PFSK-1 (cell line): ENCODE measurements at regions not wholly inside any gene's neighbourhood (a gene's known extent, or its start where the extent isn't known, plus 50 kb on each side); places are given as distances from the start of the nearest gene placed in this dataset.

ENCODE experiments used
- FOXP2 ChIP-seq: optimal IDR thresholded peaks from 2 replicates; pipeline ENCODE3; 2011; ENCODE audit warnings: borderline replicate concordance, control low read depth, inconsistent platforms; ENCODE audit not compliant: insufficient read depth; ENCODE audit errors: extremely low read length, extremely low read depth
- POLR2AphosphoS5 ChIP-seq: IDR thresholded peaks from 2 replicates; pipeline ENCODE4 v1.6.1; 2012; ENCODE audit warnings: low read depth, mild to moderate bottlenecking, control low read depth, low read length, moderate library complexity
- SIN3A ChIP-seq: IDR thresholded peaks from 2 replicates; pipeline ENCODE4 v1.6.1; 2012; ENCODE audit warnings: mild to moderate bottlenecking, low read length, moderate library complexity, borderline replicate concordance; ENCODE audit not compliant: insufficient read depth
- TAF1 ChIP-seq: IDR thresholded peaks from 2 replicates; pipeline ENCODE4 v1.6.1; 2012; ENCODE audit warnings: low read length, control low read depth, borderline replicate concordance; ENCODE audit not compliant: insufficient read depth
- TF ChIP-seq, protein P1 (sequence below), 2 experiments: IDR thresholded peaks; 2 replicates each; pipeline versions ENCODE4 v1.6.1 to v1.8.0; 2011 to 2012; ENCODE audit warnings: low read depth in 2 of 2, low read length in 2 of 2, control low read depth in 1 of 2, inconsistent platforms in 1 of 2, mild to moderate bottlenecking in 1 of 2, moderate library complexity in 1 of 2; ENCODE audit not compliant: insufficient read depth in 1 of 2

DNA sequence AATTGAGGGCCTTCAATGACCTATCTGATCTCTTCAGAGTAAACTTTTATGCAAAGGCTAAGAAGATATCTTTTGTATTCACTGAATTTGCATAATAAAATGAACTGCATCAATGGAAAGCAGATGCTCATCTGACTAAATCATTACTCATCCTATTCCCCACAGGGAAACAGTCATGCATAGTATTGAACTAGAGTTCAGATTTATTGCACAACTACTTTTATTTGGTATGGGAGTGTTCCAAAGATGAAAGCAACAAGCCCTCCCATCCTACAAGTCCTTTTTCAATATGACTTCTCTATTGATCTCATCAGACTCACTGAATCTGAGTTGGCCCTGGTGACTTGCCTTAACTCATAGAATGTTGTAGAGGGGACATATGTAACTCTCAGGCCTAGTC lies 159.8 kb downstream of the KITLG start:
- TF ChIP-seq, protein P1, sequence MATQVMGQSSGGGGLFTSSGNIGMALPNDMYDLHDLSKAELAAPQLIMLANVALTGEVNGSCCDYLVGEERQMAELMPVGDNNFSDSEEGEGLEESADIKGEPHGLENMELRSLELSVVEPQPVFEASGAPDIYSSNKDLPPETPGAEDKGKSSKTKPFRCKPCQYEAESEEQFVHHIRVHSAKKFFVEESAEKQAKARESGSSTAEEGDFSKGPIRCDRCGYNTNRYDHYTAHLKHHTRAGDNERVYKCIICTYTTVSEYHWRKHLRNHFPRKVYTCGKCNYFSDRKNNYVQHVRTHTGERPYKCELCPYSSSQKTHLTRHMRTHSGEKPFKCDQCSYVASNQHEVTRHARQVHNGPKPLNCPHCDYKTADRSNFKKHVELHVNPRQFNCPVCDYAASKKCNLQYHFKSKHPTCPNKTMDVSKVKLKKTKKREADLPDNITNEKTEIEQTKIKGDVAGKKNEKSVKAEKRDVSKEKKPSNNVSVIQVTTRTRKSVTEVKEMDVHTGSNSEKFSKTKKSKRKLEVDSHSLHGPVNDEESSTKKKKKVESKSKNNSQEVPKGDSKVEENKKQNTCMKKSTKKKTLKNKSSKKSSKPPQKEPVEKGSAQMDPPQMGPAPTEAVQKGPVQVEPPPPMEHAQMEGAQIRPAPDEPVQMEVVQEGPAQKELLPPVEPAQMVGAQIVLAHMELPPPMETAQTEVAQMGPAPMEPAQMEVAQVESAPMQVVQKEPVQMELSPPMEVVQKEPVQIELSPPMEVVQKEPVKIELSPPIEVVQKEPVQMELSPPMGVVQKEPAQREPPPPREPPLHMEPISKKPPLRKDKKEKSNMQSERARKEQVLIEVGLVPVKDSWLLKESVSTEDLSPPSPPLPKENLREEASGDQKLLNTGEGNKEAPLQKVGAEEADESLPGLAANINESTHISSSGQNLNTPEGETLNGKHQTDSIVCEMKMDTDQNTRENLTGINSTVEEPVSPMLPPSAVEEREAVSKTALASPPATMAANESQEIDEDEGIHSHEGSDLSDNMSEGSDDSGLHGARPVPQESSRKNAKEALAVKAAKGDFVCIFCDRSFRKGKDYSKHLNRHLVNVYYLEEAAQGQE (IDR thresholded peaks at IDR 0.05; ENCODE audit: insufficient read depth in 1 of 2, low read depth in 2 of 2, low read length in 2 of 2), result no peak
- TF ChIP-seq FOXP2 (no peak), POLR2AphosphoS5 (no peak), TAF1 (no peak), SIN3A (no peak)

DNA sequence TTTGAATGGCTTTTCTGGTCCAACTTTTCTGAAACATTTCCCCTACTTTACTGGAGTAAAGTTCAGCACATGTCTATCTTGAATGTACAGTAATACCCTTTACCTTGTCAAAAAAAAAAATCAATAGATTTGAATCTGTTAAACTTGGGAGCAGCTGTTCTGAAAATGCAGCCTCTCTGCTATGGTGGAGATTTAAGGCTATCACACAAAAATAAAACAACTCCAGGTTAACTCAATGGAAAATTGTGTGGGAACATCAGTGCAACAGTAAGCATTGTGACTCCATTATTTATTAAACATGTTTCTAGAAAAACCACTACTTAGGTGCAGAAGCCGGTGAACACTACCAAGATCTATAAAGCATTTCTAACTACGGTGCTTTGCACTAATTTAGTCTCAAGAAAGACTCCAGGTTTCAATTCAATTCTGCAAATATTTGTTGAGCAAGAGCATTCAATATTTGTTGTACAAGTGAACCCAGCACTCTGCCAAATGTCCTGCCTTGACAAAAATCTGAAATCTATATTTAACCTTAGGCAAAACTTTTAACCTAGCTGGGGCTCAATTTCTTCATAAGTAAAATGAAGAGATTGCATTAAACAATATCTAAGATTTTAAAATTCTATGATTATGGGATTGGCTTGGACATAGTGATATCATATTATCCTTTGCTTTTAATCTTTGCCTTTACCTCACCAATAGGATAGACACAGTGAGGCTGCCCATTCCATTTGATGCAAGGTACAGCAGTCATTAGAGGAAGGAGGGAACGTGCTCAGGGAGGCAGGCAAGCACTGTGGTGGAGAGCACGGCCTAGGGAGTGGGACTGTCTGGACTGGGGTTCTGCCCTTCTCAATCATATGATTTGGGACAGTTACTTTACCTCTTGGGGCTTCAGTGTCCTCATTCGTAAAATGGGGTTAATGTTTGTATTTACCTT lies 155.2 kb downstream of the KITLG start:
- TF ChIP-seq, protein P1 (IDR thresholded peaks at IDR 0.05; ENCODE audit: insufficient read depth in 1 of 2, low read depth in 2 of 2, low read length in 2 of 2), result no peak
- TF ChIP-seq SIN3A, result no peak
- no peak for TF ChIP-seq FOXP2
- TF ChIP-seq TAF1, result no peak

DNA sequence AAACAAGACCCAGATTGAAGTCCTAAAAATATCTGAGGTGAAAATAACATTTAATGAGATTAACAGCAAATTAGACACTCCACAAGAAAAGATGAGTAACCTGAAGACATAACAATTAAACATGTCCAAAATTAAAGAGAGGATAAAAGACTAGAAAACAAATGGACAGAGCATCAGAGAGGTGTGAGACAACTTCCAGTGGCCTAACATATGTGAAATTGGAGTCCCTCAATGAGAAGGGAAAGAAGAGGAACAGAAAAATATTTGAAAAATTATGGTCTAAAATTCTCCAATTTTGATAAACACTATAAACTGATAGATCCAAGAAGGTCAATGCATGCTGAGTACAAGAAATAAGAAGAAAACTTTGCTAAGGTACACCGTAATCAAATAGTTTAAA lies 151.9 kb downstream of the KITLG start:
- TF ChIP-seq, protein P1 (IDR thresholded peaks at IDR 0.05; ENCODE audit: insufficient read depth in 1 of 2, low read depth in 2 of 2, low read length in 2 of 2), result no peak
- TF ChIP-seq TAF1, result no peak

DNA sequence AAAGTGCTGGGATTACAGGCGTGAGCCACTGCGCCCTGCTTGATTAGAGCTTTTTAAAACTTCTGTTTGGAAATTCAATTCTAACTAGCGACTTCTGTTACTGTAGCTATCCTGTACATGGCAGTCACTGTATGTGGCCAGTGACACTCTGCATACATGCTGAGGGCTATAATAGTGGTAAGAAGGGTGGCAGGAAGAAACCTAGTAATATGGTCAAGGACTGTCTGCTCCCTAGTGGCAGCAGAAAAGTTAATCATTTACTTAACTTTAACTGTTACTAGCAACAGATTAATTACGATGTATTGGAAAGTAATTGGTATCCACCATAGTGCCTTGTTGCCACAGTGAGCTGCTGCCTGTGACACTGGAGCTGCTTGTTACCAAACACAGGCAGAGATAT lies 149.0 kb downstream of the KITLG start:
- TF ChIP-seq FOXP2, result no peak
- TF ChIP-seq TAF1, result no peak
- TF ChIP-seq SIN3A, result no peak
- TF ChIP-seq, protein P1 (IDR thresholded peaks at IDR 0.05; ENCODE audit: insufficient read depth in 1 of 2, low read depth in 2 of 2, low read length in 2 of 2), result no peak
- TF ChIP-seq POLR2AphosphoS5, result no peak
